AG09319 (cell line): ENCODE measurements at regions not wholly inside any gene's neighbourhood (a gene's known extent, or its start where the extent isn't known, plus 50 kb on each side); places are given as distances from the start of the nearest gene placed in this dataset.

Experiments used
- DNase-seq: peaks from one replicate; pipeline ENCODE4 v3.0.0-alpha.2; 2010; ENCODE audit warnings: low read depth; ENCODE audit errors: extremely low read depth
- TF ChIP-seq, protein P1 (sequence below): IDR thresholded peaks from 2 replicates; pipeline ENCODE4 v1.5.1; 2011; ENCODE audit warnings: low read depth, mild to moderate bottlenecking, inconsistent platforms, low read length, moderate library complexity

DNA sequence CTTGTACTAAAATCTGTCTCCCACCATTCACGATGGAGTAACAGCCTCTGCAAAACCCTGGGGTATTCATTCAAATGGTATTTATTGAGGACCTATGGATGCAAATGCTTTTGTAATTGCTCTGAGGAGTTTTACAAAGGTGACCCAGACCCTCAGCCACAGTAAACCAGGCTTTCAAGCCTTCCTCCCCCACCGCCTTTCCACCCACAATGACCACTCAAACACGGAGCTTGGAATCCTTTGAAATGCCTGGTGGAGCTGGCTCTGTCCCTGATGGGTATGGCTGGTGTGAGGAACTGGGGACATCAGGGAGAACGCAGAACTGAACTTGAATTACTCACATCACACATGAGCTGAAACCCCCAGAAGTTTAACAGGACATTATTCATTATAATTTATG lies 246.4 kb downstream of the CDH26 start:
- DNase-seq: no peak
- TF ChIP-seq, protein P1, sequence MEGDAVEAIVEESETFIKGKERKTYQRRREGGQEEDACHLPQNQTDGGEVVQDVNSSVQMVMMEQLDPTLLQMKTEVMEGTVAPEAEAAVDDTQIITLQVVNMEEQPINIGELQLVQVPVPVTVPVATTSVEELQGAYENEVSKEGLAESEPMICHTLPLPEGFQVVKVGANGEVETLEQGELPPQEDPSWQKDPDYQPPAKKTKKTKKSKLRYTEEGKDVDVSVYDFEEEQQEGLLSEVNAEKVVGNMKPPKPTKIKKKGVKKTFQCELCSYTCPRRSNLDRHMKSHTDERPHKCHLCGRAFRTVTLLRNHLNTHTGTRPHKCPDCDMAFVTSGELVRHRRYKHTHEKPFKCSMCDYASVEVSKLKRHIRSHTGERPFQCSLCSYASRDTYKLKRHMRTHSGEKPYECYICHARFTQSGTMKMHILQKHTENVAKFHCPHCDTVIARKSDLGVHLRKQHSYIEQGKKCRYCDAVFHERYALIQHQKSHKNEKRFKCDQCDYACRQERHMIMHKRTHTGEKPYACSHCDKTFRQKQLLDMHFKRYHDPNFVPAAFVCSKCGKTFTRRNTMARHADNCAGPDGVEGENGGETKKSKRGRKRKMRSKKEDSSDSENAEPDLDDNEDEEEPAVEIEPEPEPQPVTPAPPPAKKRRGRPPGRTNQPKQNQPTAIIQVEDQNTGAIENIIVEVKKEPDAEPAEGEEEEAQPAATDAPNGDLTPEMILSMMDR: no peak

DNA sequence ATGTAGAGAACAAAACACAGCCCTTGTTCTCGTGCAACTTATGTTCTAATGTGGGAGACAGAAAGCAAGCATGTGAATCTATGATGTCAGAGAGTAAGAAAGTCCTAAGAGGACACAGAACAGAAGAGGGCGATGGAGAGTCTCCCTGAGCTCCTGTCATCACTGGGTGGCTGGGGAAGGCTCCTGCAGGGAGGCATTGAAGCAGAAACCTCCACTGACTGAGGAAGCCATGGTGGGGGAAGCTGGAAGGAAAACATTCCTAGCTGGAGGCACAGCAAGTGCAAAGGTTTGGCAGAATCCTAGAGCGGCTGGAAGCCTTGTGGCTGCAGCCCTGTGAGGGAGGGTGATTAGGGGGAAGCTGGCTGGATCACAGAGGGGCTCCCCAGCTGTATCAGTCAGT lies 248.0 kb downstream of the CDH26 start:
- TF ChIP-seq, protein P1: peak; percentile 44
- DNase-seq: no peak

DNA sequence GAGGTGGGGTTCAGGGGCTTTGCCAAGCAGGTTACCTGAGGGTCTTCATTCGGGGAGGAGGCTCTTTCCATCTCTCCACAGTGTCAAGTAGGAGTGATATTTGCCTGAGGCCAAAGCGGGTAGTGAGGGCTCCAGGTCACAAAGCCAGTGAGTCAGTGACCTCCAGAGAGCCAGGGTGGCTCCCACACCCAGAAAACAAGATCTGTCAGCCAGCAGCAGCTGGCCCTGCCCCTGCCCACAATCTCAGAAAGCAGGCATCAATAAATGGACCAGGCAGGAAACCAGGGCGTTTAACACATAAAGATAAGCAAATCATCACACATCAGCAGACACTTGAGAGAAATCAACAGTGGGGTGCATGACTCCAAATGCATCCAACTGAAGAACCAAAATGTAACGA lies 250.8 kb downstream of the CDH26 start:
- no peak for DNase-seq
- TF ChIP-seq, protein P1: no peak

DNA sequence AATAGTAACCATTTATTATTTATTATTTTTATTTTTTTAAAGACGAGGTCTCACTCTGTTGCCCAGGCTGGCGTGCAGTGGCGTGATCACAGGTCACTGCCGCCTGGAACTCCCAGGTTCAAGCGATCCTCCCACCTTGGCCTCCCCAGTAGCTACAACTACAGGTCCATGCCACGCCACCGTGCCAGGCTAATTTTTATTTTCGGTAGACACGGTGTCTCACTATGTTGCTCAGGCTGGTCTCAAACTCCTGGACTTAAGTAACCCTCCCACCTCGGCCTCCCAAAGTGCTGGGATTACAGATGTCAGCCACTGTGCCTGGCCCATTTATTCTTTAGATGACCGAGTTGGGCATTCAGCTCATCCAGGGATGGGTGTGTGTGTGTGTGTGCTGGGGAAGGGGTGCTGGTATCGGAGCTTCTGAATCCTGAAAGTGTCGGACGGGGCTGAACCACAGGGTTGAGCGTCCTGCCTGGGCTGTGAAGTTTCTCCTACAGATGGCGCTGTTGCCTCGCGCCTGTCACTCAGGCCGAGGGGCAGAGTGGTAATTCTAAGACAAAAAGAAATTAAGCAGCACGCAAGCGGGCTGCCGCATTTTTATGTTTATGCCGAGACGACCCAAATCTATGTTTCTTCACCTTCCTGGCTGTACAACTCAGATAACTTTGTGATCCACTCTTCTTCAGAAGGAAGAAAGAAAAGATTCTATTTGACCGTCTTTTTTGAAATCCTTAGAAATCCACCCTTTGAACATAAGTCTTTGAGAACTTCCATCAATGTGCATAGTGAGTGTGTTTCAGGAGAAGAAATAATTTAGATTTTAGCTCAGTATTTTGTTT lies 252.8 kb downstream of the CDH26 start:
- TF ChIP-seq, protein P1: peak; percentile 89
- DNase-seq: peak; percentile 4

DNA sequence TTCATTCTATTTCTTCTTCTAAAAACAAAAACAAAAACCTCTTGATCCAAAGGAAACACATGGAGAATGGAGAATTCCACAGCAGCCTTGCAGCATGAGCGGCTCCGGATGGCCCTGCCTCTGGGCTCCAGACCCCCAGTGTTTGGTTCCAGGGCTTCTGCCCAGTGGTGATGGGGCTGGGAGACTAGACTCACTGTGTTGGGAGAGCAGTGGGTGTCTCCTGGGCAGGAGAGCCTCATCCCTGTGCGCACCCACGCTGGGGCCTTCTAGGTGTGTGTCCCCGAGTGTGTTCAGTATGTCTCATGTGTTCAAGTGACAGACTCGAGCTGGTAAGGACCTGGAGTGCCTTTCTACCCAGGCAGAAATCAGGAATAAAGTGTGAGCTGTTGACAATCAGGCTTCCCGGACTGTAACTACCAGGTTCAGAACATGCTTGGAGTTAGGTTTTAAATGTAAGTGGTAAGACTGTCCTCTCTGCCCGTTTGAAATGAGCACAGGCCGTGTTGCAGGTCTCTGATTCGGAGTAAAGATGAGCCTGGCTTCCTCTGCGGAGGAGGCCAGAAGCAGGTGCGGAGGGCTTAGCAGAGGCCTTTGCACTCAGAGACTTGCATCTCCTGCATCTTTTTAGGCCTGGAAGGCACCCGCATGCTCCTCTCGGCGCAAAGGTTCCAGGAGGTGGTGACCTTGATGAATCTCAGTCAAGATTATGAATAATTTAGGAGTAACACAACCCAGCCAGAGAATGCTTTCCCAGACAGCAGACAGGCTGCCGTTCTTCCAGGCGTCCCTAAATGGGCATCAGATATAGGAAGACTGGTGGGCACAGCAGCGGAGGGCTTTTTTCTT lies 253.6 kb downstream of the CDH26 start:
- TF ChIP-seq, protein P1: no peak
- DNase-seq: no peak

DNA sequence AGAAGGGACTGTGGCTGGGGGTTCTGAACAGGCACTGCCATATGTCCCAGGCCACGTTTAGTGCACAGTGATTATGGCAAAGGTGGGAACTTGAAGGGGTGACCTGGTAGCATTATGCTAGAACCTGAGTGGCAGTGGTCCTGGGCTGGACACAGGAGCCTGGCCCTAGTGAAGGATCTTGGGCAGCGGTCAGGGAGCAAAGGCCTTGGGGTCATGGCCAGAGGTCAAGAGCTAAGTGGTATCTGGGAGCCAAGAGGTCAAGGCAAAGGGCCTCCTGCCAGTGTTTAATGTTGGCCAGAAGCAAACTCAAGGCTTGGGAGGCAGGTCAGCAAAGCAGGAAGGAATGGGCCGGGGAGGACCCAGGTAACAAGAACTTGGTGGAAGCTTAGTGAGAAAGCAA lies 254.5 kb downstream of the CDH26 start:
- TF ChIP-seq, protein P1: no peak
- no peak for DNase-seq
